CD4-positive, alpha-beta T cell (primary cell): ENCODE measurements at regions not wholly inside any gene's neighbourhood (a gene's known extent, or its start where the extent isn't known, plus 50 kb on each side); places are given as distances from the start of the nearest gene placed in this dataset.

Experiments used
- ATAC-seq: fragments of 200-7000 bp; cut with Tn5 transposase; one replicate; pipeline ENCODE4 v1.10.0; 2022; ENCODE audit warnings: mild to moderate bottlenecking; ENCODE audit not compliant: poor library complexity
- CTCF ChIA-PET: fragments of 350-600 bp; sonication (Branson Sonifier 250); formaldehyde crosslinking; loops from one replicate; lab custom pipeline; 2021; ENCODE audit warnings: antibody characterized with exemption, inconsistent platforms; lab: Charles Lee
- POLR2A ChIA-PET: fragments of 350-600 bp; sonication (Branson Sonifier 250); formaldehyde crosslinking; loops from one replicate; lab custom pipeline; 2021; ENCODE audit warnings: antibody characterized with exemption, inconsistent platforms; lab: Charles Lee
- DNase-seq, 14 experiments: peaks; one replicate each; pipeline ENCODE4 v3.0.0-alpha.2; 2013 to 2020; ENCODE audit warnings: mixed read lengths in 2 of 14
- H3K27ac ChIP-seq, 2 donors: one replicate each; pipeline versions ENCODE4 v1.5.1 to v1.7.0; 2013; ENCODE audit warnings: low read length in 2 of 2, low read depth in 1 of 2, mild to moderate bottlenecking in 1 of 2
- H3K27me3 ChIP-seq, 2 experiments: 1 replicate in 1 of 2; 2 replicates in 1 of 2; pipeline versions ENCODE4 v1.6.1 to v1.7.0; 2013; ENCODE audit warnings: low read length in 2 of 2, control low read depth in 1 of 2, mild to moderate bottlenecking in 1 of 2, moderate library complexity in 1 of 2; ENCODE audit not compliant: insufficient read depth in 2 of 2, control insufficient read depth in 1 of 2
- H3K36me3 ChIP-seq: one replicate; pipeline ENCODE4 v1.6.1; 2013; ENCODE audit warnings: low read length, control low read depth; ENCODE audit not compliant: insufficient read depth
- H3K4me1 ChIP-seq: one replicate; pipeline ENCODE4 v1.6.1; 2013; ENCODE audit warnings: low read length, control low read depth; ENCODE audit not compliant: insufficient read depth
- H3K4me3 ChIP-seq: one replicate; pipeline ENCODE4 v1.5.1; 2013; ENCODE audit warnings: mild to moderate bottlenecking, low read length, moderate library complexity
- H3K9me3 ChIP-seq, 2 experiments: 1 replicate in 1 of 2; 2 replicates in 1 of 2; pipeline versions ENCODE4 v1.6.1 to v1.7.0; 2013; ENCODE audit warnings: low read length in 2 of 2, mild to moderate bottlenecking in 2 of 2, control low read depth in 1 of 2, moderate library complexity in 1 of 2; ENCODE audit not compliant: control insufficient read depth in 1 of 2, insufficient read depth in 1 of 2
- H3K27ac Mint-ChIP-seq: one replicate; pipeline ENCODE4 v1.8.0; 2020; ENCODE audit warnings: mixed read lengths
- H3K27me3 Mint-ChIP-seq: one replicate; pipeline ENCODE4 v1.8.0; 2021; ENCODE audit warnings: mixed read lengths
- H3K36me3 Mint-ChIP-seq: one replicate; pipeline ENCODE4 v1.8.0; 2021; ENCODE audit warnings: low read depth, mixed read lengths
- H3K4me1 Mint-ChIP-seq: one replicate; pipeline ENCODE4 v1.8.0; 2021; ENCODE audit warnings: low read depth, mixed read lengths
- H3K4me3 Mint-ChIP-seq: one replicate; pipeline ENCODE4 v1.8.0; 2020; ENCODE audit warnings: mild to moderate bottlenecking, mixed read lengths
- H3K9me3 Mint-ChIP-seq: one replicate; pipeline ENCODE4 v1.8.0; 2020; ENCODE audit warnings: mixed read lengths
- CTCF ChIP-seq: fragments of 200-600 bp; IDR thresholded peaks from one replicate; pipeline ENCODE4 v1.8.0; 2022; ENCODE audit warnings: antibody characterized with exemption, mild to moderate bottlenecking
- intact Hi-C, 2 experiments: fragments of 100-400 bp; cut with DNase I in 1 of 2; cut with micrococcal nuclease in 1 of 2; formaldehyde crosslinking; loops; one replicate each; pipeline versions ENCODE4 v1.15.1 to v1.9.0; 2023 to 2025; cut with DNase I, micrococcal nuclease

GRCh38 chr2:173761603-173762119 is 203.5 kb downstream of the SP3 start:
- POLR2A ChIA-PET, result no interaction called here
- Histone ChIP-seq H3K27me3 (no peaks in the 10 kb centered on the region), H3K36me3 (no peaks in the 10 kb centered on the region), H3K4me1 (no peaks in the 10 kb centered on the region), H3K4me3 (no peak overlapping the region), H3K9me3 (no peaks in the 10 kb centered on the region), H3K27ac (no peak overlapping the region)
- no peaks in the 10 kb centered on the region for H3K4me1 Mint-ChIP-seq
- no peaks in the 10 kb centered on the region for H3K36me3 Mint-ChIP-seq
- H3K27ac Mint-ChIP-seq, result no peak overlapping the region
- H3K27me3 Mint-ChIP-seq, result peaks cover 2% of the 10 kb centered on the region
- TF ChIP-seq CTCF, result no peak
- DNase-seq, result no peak
- intact Hi-C loops, result no loop called here
- CTCF ChIA-PET, result no interaction called here
- no peak for ATAC-seq
- no peak overlapping the region for H3K4me3 Mint-ChIP-seq
- H3K9me3 Mint-ChIP-seq, result no peaks in the 10 kb centered on the region

GRCh38 chr2:173762221-173762620 is 203.0 kb downstream of the SP3 start:
- H3K27me3 ChIP-seq, result no peaks in the 10 kb centered on the region
- ATAC-seq (no peak), DNase-seq (no peak)
- Mint-ChIP-seq H3K27ac (no peak overlapping the region), H3K36me3 (no peaks in the 10 kb centered on the region), H3K27me3 (peaks cover 7% of the 10 kb centered on the region), H3K4me1 (no peaks in the 10 kb centered on the region), H3K4me3 (no peak overlapping the region), H3K9me3 (no peaks in the 10 kb centered on the region)
- intact Hi-C loops, result no loop called here
- H3K36me3 ChIP-seq, result no peaks in the 10 kb centered on the region
- H3K27ac ChIP-seq, result no peak overlapping the region
- ChIA-PET POLR2A (no interaction called here), CTCF (no interaction called here)
- TF ChIP-seq CTCF, result no peak
- no peak overlapping the region for H3K4me3 ChIP-seq
- H3K4me1 ChIP-seq, result no peaks in the 10 kb centered on the region
- H3K9me3 ChIP-seq, result no peaks in the 10 kb centered on the region

- Mint-ChIP-seq H3K36me3 (no peaks in the 10 kb centered on the region), H3K27ac (no peak overlapping the region), H3K4me1 (no peaks in the 10 kb centered on the region), H3K9me3 (no peaks in the 10 kb centered on the region), H3K27me3 (peaks cover 12% of the 10 kb centered on the region), H3K4me3 (no peak overlapping the region)
- ATAC-seq (no peak), DNase-seq (no peak)
- Histone ChIP-seq H3K9me3 (no peaks in the 10 kb centered on the region), H3K36me3 (no peaks in the 10 kb centered on the region), H3K27ac (no peak overlapping the region), H3K4me3 (no peak overlapping the region), H3K27me3 (no peaks in the 10 kb centered on the region), H3K4me1 (no peaks in the 10 kb centered on the region)
- intact Hi-C loops, result no loop called here
- POLR2A ChIA-PET, result no interaction called here
- TF ChIP-seq CTCF, result no peak
- CTCF ChIA-PET, result no interaction called here
Measured at GRCh38 chr2:173762864-173763263, 202.3 kb downstream of the SP3 start.
